ENCODE measurements at regions not wholly inside any gene's neighbourhood (a gene's known extent, or its start where the extent isn't known, plus 50 kb on each side); places are given as distances from the start of the nearest gene placed in this dataset.
"Not testable (repeated sequence)": the region's sequence is repeated elsewhere in the genome, so short reads cannot be mapped to it uniquely, and the experiment has no call there.

DNA sequence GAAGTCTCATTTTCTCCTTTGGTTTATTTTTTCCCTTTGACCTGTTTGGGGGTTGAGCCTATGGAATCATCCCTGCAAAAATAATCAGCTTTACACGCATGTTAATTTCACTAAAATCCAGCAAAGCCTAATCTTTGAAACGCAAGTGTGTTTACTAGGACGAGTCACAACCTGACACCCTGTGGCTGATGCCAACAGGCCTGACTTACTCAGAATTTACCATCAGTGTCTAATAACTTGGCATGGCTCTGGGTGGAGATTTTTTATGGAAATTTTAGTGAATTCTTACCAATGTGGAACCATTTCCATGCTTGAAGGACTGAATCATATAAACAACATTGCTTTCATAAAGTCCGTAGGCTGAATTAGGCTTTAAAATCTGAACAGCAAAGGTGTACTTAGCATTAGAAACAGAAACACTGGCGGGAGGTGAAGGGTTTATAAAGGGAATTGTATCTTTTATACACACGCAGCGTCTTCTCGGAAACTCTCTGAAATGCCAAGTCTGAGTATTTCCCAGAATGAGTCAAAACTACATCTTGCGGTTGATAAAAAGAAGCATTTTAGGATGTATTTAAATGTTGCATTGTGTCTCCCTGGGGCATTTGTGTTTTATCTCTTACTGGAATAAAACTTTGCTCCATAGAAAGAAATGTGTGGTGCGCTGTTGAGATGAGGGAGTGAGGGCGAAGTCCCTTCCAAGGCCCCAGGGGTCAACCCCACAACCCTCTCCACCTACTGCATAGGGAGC, 81.2 kb downstream of the DACT2 start:
- Histone ChIP-seq H4K5ac (ENCODE audit: low read depth, low read length) (no peak overlapping the region), H2AK5ac (ENCODE audit: low read depth, low read length) (no peak overlapping the region), H3K4me3 (ENCODE audit: insufficient read depth, low read depth, low read length) (no peak overlapping the region), H4K20me1 (ENCODE audit: insufficient read depth, low read length) (no peaks in the 10 kb centered on the region), H3K9me3 (ENCODE audit: control insufficient read depth, insufficient read depth, low read length) (peaks cover 20% of the 10 kb centered on the region), H3K27ac (ENCODE audit: insufficient read depth, low read length) (no peak overlapping the region), H2BK5ac (ENCODE audit: low read depth, low read length, poor library complexity, severe bottlenecking) (no peak overlapping the region), H3K4me1 (ENCODE audit: control insufficient read depth, insufficient read depth, low read length) (no peaks in the 10 kb centered on the region), H3K9ac (ENCODE audit: low read depth, low read length) (no peak overlapping the region), H3K4me2 (ENCODE audit: low read depth, low read length) (no peak overlapping the region), H3K18ac (ENCODE audit: low read depth, low read length) (no peak overlapping the region), H2BK20ac (ENCODE audit: low read depth, low read length) (no peak overlapping the region), H3K9me1 (ENCODE audit: insufficient read depth, low read length) (no peaks in the 10 kb centered on the region), H4K91ac (ENCODE audit: insufficient read depth, low read depth, low read length) (no peak overlapping the region), H2AK9ac (replicated peaks; ENCODE audit: low read depth, low read length, poor library complexity) (no peak overlapping the region), H2AFZ (replicated peaks; ENCODE audit: low read length, poor library complexity) (no peak overlapping the region), H3K4ac (ENCODE audit: low read depth, low read length) (no peak overlapping the region), H4K8ac (ENCODE audit: low read depth in 2 of 2, low read length in 2 of 2) (no peak overlapping the region), H3K23ac (ENCODE audit: low read depth, low read length) (no peak overlapping the region), H3K79me1 (ENCODE audit: low read depth in 1 of 2, low read length in 2 of 2) (no peaks in the 10 kb centered on the region), H3K14ac (replicated peaks; ENCODE audit: low read depth, low read length) (no peak overlapping the region), H2BK120ac (ENCODE audit: low read depth, low read length) (no peak overlapping the region), H3K36me3 (ENCODE audit: control insufficient read depth, insufficient read depth, low read length) (no peaks in the 10 kb centered on the region), H3K27me3 (ENCODE audit: control insufficient read depth, insufficient read depth, low read length) (no peaks in the 10 kb centered on the region), H3K56ac (ENCODE audit: extremely low read depth, insufficient read depth, low read length) (no peak overlapping the region), H2BK15ac (ENCODE audit: low read depth, low read length) (no peak overlapping the region)
- intact Hi-C loops (cut with micrococcal nuclease): no loop called here
- ATAC-seq (ENCODE audit: low read depth) (no peak), DNase-seq (no peak)
- dilution Hi-C loops (cut with HindIII; ENCODE audit: low sequenced_read_pairs, unreplicated experiment): no loop called here
- ChIA-PET POLR2A (ENCODE audit: unreplicated experiment) (no interaction called here), CTCF (no interaction called here)
- WGBS, 2 experiments (ENCODE audit: extremely low coverage in 2 of 2, insufficient read length in 1 of 2): no CpG with 5 or more reads among the region's 11 CpGs
- TF ChIP-seq RFX5 (IDR thresholded peaks at IDR 0.05; ENCODE audit: low read depth, low read length): no peak
- no peak for TF ChIP-seq NFE2L2 (IDR thresholded peaks at IDR 0.05; ENCODE audit: low read depth, low read length)
- TF ChIP-seq RCOR1 (IDR thresholded peaks at IDR 0.05; ENCODE audit: insufficient replicate concordance, low read length): no peak
- no peak for TF ChIP-seq ELK1 (IDR thresholded peaks at IDR 0.05; ENCODE audit: borderline replicate concordance, low read depth, low read length)
- TF ChIP-seq POLR2A (IDR thresholded peaks at IDR 0.05; ENCODE audit: low read depth, low read length): no peak
- TF ChIP-seq MAZ (IDR thresholded peaks at IDR 0.05; ENCODE audit: borderline replicate concordance, low read depth, low read length): no peak
- in situ Hi-C loops (cut with MboI; ENCODE audit: low sequenced_read_pairs): no loop called here
- BruUV-seq (replicated peaks): no TSS peak

GRCh38 chr6:168233875-168234213, 85.7 kb downstream of the DACT2 start:
- intact Hi-C loops (cut with micrococcal nuclease); H3K79me1 ChIP-seq (ENCODE audit: low read depth in 1 of 2, low read length in 2 of 2); H2AK5ac ChIP-seq (ENCODE audit: low read depth, low read length); H2BK5ac ChIP-seq (ENCODE audit: low read depth, low read length, poor library complexity, severe bottlenecking); H3K4me3 ChIP-seq (ENCODE audit: insufficient read depth, low read depth, low read length); H3K9me3 ChIP-seq (ENCODE audit: control insufficient read depth, insufficient read depth, low read length); H3K4me2 ChIP-seq (ENCODE audit: low read depth, low read length); H3K18ac ChIP-seq (ENCODE audit: low read depth, low read length); ATAC-seq (ENCODE audit: low read depth); H3K14ac ChIP-seq (replicated peaks; ENCODE audit: low read depth, low read length); H4K91ac ChIP-seq (ENCODE audit: insufficient read depth, low read depth, low read length); H4K5ac ChIP-seq (ENCODE audit: low read depth, low read length); BruUV-seq (replicated peaks); H3K56ac ChIP-seq (ENCODE audit: extremely low read depth, insufficient read depth, low read length); dilution Hi-C loops (cut with HindIII; ENCODE audit: low sequenced_read_pairs, unreplicated experiment); H4K8ac ChIP-seq (ENCODE audit: low read depth in 2 of 2, low read length in 2 of 2); H2BK20ac ChIP-seq (ENCODE audit: low read depth, low read length); H3K9me1 ChIP-seq (ENCODE audit: insufficient read depth, low read length); H2BK120ac ChIP-seq (ENCODE audit: low read depth, low read length); H3K23ac ChIP-seq (ENCODE audit: low read depth, low read length); H3K4ac ChIP-seq (ENCODE audit: low read depth, low read length); H3K9ac ChIP-seq (ENCODE audit: low read depth, low read length); H3K36me3 ChIP-seq (ENCODE audit: control insufficient read depth, insufficient read depth, low read length); H3K4me1 ChIP-seq (ENCODE audit: control insufficient read depth, insufficient read depth, low read length); H3K27ac ChIP-seq (ENCODE audit: insufficient read depth, low read length); DNase-seq; H4K20me1 ChIP-seq (ENCODE audit: insufficient read depth, low read length); CTCF ChIA-PET; POLR2A ChIA-PET (ENCODE audit: unreplicated experiment); H3K27me3 ChIP-seq (ENCODE audit: control insufficient read depth, insufficient read depth, low read length); in situ Hi-C loops (cut with MboI; ENCODE audit: low sequenced_read_pairs); H2BK15ac ChIP-seq (ENCODE audit: low read depth, low read length); H2AFZ ChIP-seq (replicated peaks; ENCODE audit: low read length, poor library complexity); H2AK9ac ChIP-seq (replicated peaks; ENCODE audit: low read depth, low read length, poor library complexity): not testable (repeated sequence)
- 85% methylated on average over 4 of the region's 7 CpGs; no CpG with 5 or more reads in 1 of the 2 experiments for WGBS, 2 experiments (ENCODE audit: extremely low coverage in 2 of 2, insufficient read length in 1 of 2)

All from IMR-90 (cell line).